ENCODE measurements at regions not wholly inside any gene's neighbourhood (a gene's known extent, or its start where the extent isn't known, plus 50 kb on each side); places are given as distances from the start of the nearest gene placed in this dataset.
"Not testable (repeated sequence)": the region's sequence is repeated elsewhere in the genome, so short reads cannot be mapped to it uniquely, and the experiment has no call there.

GRCh38 chr15:20285696-20286300 is 255.8 kb downstream of the GOLGA6L6 start:
- H3K36me3 Mint-ChIP-seq; ATAC-seq (replicated peaks); H3K4me3 Mint-ChIP-seq; H3K9me3 Mint-ChIP-seq; H3K4me1 Mint-ChIP-seq; H3K27me3 Mint-ChIP-seq; DNase-seq; H3K27ac Mint-ChIP-seq: not testable (repeated sequence)

- not testable (repeated sequence) for H3K9me3 Mint-ChIP-seq; H3K4me3 Mint-ChIP-seq; H3K27ac Mint-ChIP-seq; H3K4me1 Mint-ChIP-seq; H3K36me3 Mint-ChIP-seq; ATAC-seq (replicated peaks); DNase-seq; H3K27me3 Mint-ChIP-seq
Observed at GRCh38 chr15:20284891-20285535, 256.6 kb downstream of the GOLGA6L6 start.

- H3K4me3 Mint-ChIP-seq, H3K27ac Mint-ChIP-seq: not testable (repeated sequence)
Observed at GRCh38 chr15:20283651-20284050, 257.9 kb downstream of the GOLGA6L6 start.

GRCh38 chr15:20282491-20282943 is 259.1 kb downstream of the GOLGA6L6 start:
- not testable (repeated sequence) for H3K27me3 Mint-ChIP-seq; DNase-seq; H3K9me3 Mint-ChIP-seq; H3K27ac Mint-ChIP-seq; H3K4me1 Mint-ChIP-seq; H3K36me3 Mint-ChIP-seq; H3K4me3 Mint-ChIP-seq; ATAC-seq (replicated peaks)

More at GRCh38 chr15:20283651-20284050, 257.9 kb downstream of the GOLGA6L6 start:
- not testable (repeated sequence) for H3K36me3 Mint-ChIP-seq; DNase-seq; H3K4me1 Mint-ChIP-seq; ATAC-seq (replicated peaks); H3K9me3 Mint-ChIP-seq; H3K27me3 Mint-ChIP-seq

- not testable (repeated sequence) for ATAC-seq (replicated peaks); H3K4me3 Mint-ChIP-seq; H3K27ac Mint-ChIP-seq; H3K36me3 Mint-ChIP-seq; DNase-seq; H3K4me1 Mint-ChIP-seq; H3K9me3 Mint-ChIP-seq; H3K27me3 Mint-ChIP-seq
Observed at GRCh38 chr15:20281567-20282275, 259.9 kb downstream of the GOLGA6L6 start.

- Mint-ChIP-seq H3K9me3 (no peaks in the 10 kb centered on the region), H3K27me3 (no peaks in the 10 kb centered on the region), H3K4me3 (no peak overlapping the region), H3K4me1 (no peaks in the 10 kb centered on the region), H3K27ac (no peak overlapping the region), H3K36me3 (no peaks in the 10 kb centered on the region)
- DNase-seq (no peak), ATAC-seq (replicated peaks) (peak in 1 of 2 donors; percentile 23)
Observed at GRCh38 chr15:20280933-20281463, 260.6 kb downstream of the GOLGA6L6 start.

GRCh38 chr15:20280141-20280932 is 261.3 kb downstream of the GOLGA6L6 start:
- ATAC-seq (replicated peaks): peak in 1 of 2 donors; percentile 13
- DNase-seq, H3K4me3 Mint-ChIP-seq, H3K9me3 Mint-ChIP-seq, H3K27me3 Mint-ChIP-seq, H3K27ac Mint-ChIP-seq, H3K4me1 Mint-ChIP-seq, H3K36me3 Mint-ChIP-seq: not testable (repeated sequence)

- H3K27me3 Mint-ChIP-seq; H3K36me3 Mint-ChIP-seq; DNase-seq; H3K4me3 Mint-ChIP-seq; H3K27ac Mint-ChIP-seq; H3K9me3 Mint-ChIP-seq; ATAC-seq (replicated peaks); H3K4me1 Mint-ChIP-seq: not testable (repeated sequence)
Observed at GRCh38 chr15:20279056-20279455, 262.5 kb downstream of the GOLGA6L6 start.

GRCh38 chr15:20278376-20278775 is 263.2 kb downstream of the GOLGA6L6 start:
- ATAC-seq (replicated peaks); H3K27me3 Mint-ChIP-seq: not testable (repeated sequence)

GRCh38 chr15:20277451-20277850 is 264.1 kb downstream of the GOLGA6L6 start:
- ATAC-seq (replicated peaks); H3K9me3 Mint-ChIP-seq; H3K4me3 Mint-ChIP-seq; H3K27ac Mint-ChIP-seq; H3K36me3 Mint-ChIP-seq; H3K27me3 Mint-ChIP-seq; DNase-seq; H3K4me1 Mint-ChIP-seq: not testable (repeated sequence)

More at GRCh38 chr15:20278376-20278775, 263.2 kb downstream of the GOLGA6L6 start:
- not testable (repeated sequence) for H3K9me3 Mint-ChIP-seq, H3K4me1 Mint-ChIP-seq, H3K4me3 Mint-ChIP-seq, H3K36me3 Mint-ChIP-seq, H3K27ac Mint-ChIP-seq, DNase-seq

- DNase-seq; H3K36me3 Mint-ChIP-seq; H3K4me3 Mint-ChIP-seq; H3K9me3 Mint-ChIP-seq; H3K27me3 Mint-ChIP-seq; H3K27ac Mint-ChIP-seq; ATAC-seq (replicated peaks); H3K4me1 Mint-ChIP-seq: not testable (repeated sequence)
Observed at GRCh38 chr15:20276312-20277114, 265.1 kb downstream of the GOLGA6L6 start.

GRCh38 chr15:20275373-20275967 is 266.1 kb downstream of the GOLGA6L6 start:
- not testable (repeated sequence) for H3K4me1 Mint-ChIP-seq; DNase-seq; H3K36me3 Mint-ChIP-seq; ATAC-seq (replicated peaks); H3K9me3 Mint-ChIP-seq; H3K27me3 Mint-ChIP-seq; H3K27ac Mint-ChIP-seq; H3K4me3 Mint-ChIP-seq

- Mint-ChIP-seq H3K9me3 (no peaks in the 10 kb centered on the region), H3K27ac (no peak overlapping the region), H3K4me1 (no peaks in the 10 kb centered on the region), H3K27me3 (no peaks in the 10 kb centered on the region), H3K4me3 (no peak overlapping the region), H3K36me3 (no peaks in the 10 kb centered on the region)
- DNase-seq (no peak), ATAC-seq (replicated peaks) (no peak)
Observed at GRCh38 chr15:20272422-20273184, 269.0 kb downstream of the GOLGA6L6 start.
